Thoracic aorta (tissue), 2 donors: ENCODE measurements at regions not wholly inside any gene's neighbourhood (a gene's known extent, or its start where the extent isn't known, plus 50 kb on each side); places are given as distances from the start of the nearest gene placed in this dataset.
"Not testable (repeated sequence)": the region's sequence is repeated elsewhere in the genome, so short reads cannot be mapped to it uniquely, and the experiment has no call there.

Experiments used
- ATAC-seq: fragments of 150-250 bp; one replicate; pipeline ENCODE4 v1.8.0; 2017; ENCODE audit warnings: low read depth; ENCODE audit not compliant: insufficient number of reproducible peaks, low FRiP score
- DNase-seq: peaks from one replicate; pipeline ENCODE4 v3.0.0-alpha.2; 2020; ENCODE audit warnings: low spot score
- H3K27ac ChIP-seq, 2 donors: fragments of 200-600 bp; sonication (generic); 1 replicate in 1 of 2; 2 replicates in 1 of 2; pipeline ENCODE4 v1.5.1; 2016; ENCODE audit warnings: mild to moderate bottlenecking in 2 of 2, moderate library complexity in 2 of 2
- H3K27me3 ChIP-seq: fragments of 200-600 bp; sonication (generic); replicated peaks from 2 replicates; pipeline ENCODE4 v1.6.0; 2016; ENCODE audit warnings: mild to moderate bottlenecking; ENCODE audit not compliant: insufficient read depth
- H3K36me3 ChIP-seq: fragments of 200-600 bp; sonication (generic); one replicate; pipeline ENCODE4 v1.5.1; 2016
- H3K4me1 ChIP-seq, 2 donors: fragments of 200-600 bp; sonication (generic); 1 replicate in 1 of 2; 2 replicates in 1 of 2; pipeline versions ENCODE4 v1.5.1 to v1.6.0; 2016; ENCODE audit warnings: low read depth in 2 of 2, mild to moderate bottlenecking in 1 of 2; ENCODE audit not compliant: control insufficient read depth in 1 of 2
- H3K4me3 ChIP-seq: fragments of 200-600 bp; sonication (generic); 2 replicates; pipeline ENCODE4 v1.5.1; 2016; ENCODE audit warnings: mild to moderate bottlenecking
- H3K9me3 ChIP-seq: fragments of 200-600 bp; sonication (generic); 2 replicates; pipeline ENCODE4 v1.5.1; 2016
- CTCF ChIP-seq: fragments of 200-600 bp; sonication (generic); IDR thresholded peaks from one replicate; pipeline ENCODE4 v1.5.1; 2019; ENCODE audit warnings: antibody characterized with exemption

- TF ChIP-seq CTCF, result no peak
- no peak overlapping the region for H3K27ac ChIP-seq
- no peaks in the 10 kb centered on the region for H3K9me3 ChIP-seq
- ATAC-seq (no peak), DNase-seq (no peak)
- H3K4me3 ChIP-seq, result no peak overlapping the region
- no peaks in the 10 kb centered on the region for H3K4me1 ChIP-seq
- H3K27me3 ChIP-seq, result no peaks in the 10 kb centered on the region
- no peaks in the 10 kb centered on the region for H3K36me3 ChIP-seq
These were observed 99.4 kb downstream of the LUZP4 start for GRCh38 chrX:115388879-115389278.

- Histone ChIP-seq H3K4me1 (no peaks in the 10 kb centered on the region), H3K4me3 (no peak overlapping the region), H3K27ac (no peak overlapping the region), H3K9me3 (no peaks in the 10 kb centered on the region), H3K27me3 (no peaks in the 10 kb centered on the region), H3K36me3 (no peaks in the 10 kb centered on the region)
- no peak for TF ChIP-seq CTCF
- no peak for DNase-seq
- no peak for ATAC-seq
These were observed 100.6 kb downstream of the LUZP4 start for GRCh38 chrX:115390078-115390477.

- DNase-seq (no peak), ATAC-seq (no peak)
- Histone ChIP-seq H3K27ac (no peak overlapping the region), H3K4me3 (no peak overlapping the region), H3K4me1 (no peaks in the 10 kb centered on the region), H3K36me3 (no peaks in the 10 kb centered on the region), H3K27me3 (no peaks in the 10 kb centered on the region), H3K9me3 (no peaks in the 10 kb centered on the region)
- TF ChIP-seq CTCF, result no peak
These were observed 102.5 kb downstream of the LUZP4 start for GRCh38 chrX:115392031-115392430.

GRCh38 chrX:115392871-115393270 lies 103.4 kb downstream of the LUZP4 start:
- no peaks in the 10 kb centered on the region for H3K4me1 ChIP-seq
- ATAC-seq (no peak), DNase-seq (no peak)
- no peak overlapping the region for H3K27ac ChIP-seq
- no peak for TF ChIP-seq CTCF
- no peaks in the 10 kb centered on the region for H3K36me3 ChIP-seq
- no peaks in the 10 kb centered on the region for H3K9me3 ChIP-seq
- H3K4me3 ChIP-seq, result no peak overlapping the region
- H3K27me3 ChIP-seq, result no peaks in the 10 kb centered on the region

- H3K27me3 ChIP-seq, result no peaks in the 10 kb centered on the region
- no peaks in the 10 kb centered on the region for H3K4me1 ChIP-seq
- no peak overlapping the region for H3K27ac ChIP-seq
- H3K4me3 ChIP-seq, result no peak overlapping the region
- no peaks in the 10 kb centered on the region for H3K9me3 ChIP-seq
- no peak for TF ChIP-seq CTCF
- ATAC-seq, result no peak
- H3K36me3 ChIP-seq, result no peaks in the 10 kb centered on the region
- DNase-seq, result no peak
These were observed 103.8 kb downstream of the LUZP4 start for GRCh38 chrX:115393271-115393670.

- not testable (repeated sequence) for H3K36me3 ChIP-seq, ATAC-seq, H3K27me3 ChIP-seq
These were observed 105.3 kb downstream of the LUZP4 start for GRCh38 chrX:115394806-115395205.

More at GRCh38 chrX:115394806-115395205, 105.3 kb downstream of the LUZP4 start:
- H3K4me1 ChIP-seq, H3K9me3 ChIP-seq, H3K27ac ChIP-seq, H3K4me3 ChIP-seq, DNase-seq: not testable (repeated sequence)
